DMS79 treated with DMSO at 0.1 percent for 48 hours (cell line): ENCODE measurements at regions not wholly inside any gene's neighbourhood (a gene's known extent, or its start where the extent isn't known, plus 50 kb on each side); places are given as distances from the start of the nearest gene placed in this dataset.

Experiments used
- DNase-seq: peaks from one replicate; lab custom pipeline; 2025; lab: John Stamatoyannopoulos, UW

DNA sequence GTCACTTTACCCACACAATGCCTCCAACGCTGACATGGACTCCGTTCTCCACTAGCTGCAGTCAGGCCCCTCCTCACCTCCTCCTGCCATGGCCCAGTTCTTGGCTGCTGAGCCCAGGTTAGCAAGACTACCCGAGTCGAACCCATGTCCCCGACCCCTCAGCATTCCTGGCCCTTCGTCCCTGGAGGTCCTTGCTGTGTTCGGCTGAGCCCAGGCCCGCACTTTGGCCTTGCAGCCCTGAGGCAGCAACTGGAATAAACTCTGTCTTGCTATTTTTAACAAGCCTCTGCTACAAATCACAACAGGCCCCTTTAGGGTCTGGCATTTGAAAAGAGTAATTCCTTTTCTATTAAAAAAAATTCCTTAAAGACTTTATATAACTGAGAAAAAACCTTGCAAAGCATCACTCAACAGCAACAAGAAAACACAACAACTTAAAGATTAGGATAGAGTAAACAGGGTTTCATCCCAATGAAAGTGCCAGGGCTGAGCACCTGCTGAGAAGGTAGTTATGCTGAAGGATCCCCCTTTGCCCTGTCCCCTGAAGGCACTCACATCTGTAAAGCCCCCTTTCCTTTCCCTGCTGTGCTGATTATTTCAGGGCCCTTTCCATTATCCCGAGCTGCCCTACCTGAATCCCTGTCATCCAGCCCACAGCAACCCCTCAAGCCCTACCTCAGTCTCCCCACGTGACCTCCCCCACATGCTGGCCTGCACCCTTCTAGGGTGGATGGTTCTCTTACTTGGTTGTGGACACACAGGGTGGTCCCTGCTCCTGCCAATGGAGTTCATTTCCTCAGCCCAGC, 120.0 kb upstream of the SNTG2 start:
- DNase-seq, result no peak

DNA sequence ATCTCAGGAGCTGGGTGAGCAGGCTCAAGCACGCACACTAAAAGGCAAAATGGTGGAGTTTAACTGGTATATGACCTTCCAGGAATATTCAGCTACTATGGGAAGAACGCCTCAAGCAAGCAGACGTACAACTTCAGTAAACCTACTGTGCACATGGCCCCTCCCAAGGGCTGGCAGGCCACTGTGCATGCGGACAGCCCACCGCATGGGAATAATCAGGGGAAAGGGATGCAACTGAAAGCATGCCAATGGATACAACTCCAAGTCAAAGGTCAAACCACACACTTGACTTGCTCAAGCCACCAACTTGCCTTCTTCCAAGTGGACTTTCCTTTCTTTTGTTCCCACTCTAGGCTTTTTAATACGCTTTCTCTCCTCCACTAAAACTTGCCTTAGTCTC, 121.6 kb upstream of the SNTG2 start:
- DNase-seq, result no peak

GRCh38 chr2:824954-825353, 125.7 kb upstream of the SNTG2 start:
- DNase-seq, result no peak

- no peak for DNase-seq
Measured at GRCh38 chr2:824524-824923, 126.1 kb upstream of the SNTG2 start.

- no peak for DNase-seq
Measured at GRCh38 chr2:821546-821945, 129.1 kb upstream of the SNTG2 start.

DNA sequence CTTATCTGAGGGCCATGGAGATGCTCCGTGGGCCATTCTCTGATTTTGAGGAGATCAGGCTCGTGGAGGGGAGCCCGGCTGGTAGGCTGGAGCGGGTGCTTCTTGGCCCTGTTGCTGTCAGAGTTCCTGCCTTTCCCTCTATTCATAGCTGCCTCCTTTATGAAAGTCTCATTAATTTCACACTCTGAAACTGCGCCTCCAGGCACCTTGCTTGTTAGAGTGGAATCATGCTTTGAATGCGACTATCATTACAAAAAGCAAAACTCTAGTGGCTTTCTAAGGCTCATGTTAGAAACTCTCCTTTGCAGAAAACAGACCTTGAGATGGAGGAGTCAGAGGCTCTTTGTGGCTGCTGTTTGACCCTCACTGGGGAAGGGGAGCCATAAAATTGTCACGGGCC, 131.0 kb upstream of the SNTG2 start:
- no peak for DNase-seq

GRCh38 chr2:819121-819520, 131.5 kb upstream of the SNTG2 start:
- DNase-seq, result no peak

- DNase-seq, result no peak
Measured at GRCh38 chr2:817336-818015, 133.2 kb upstream of the SNTG2 start.

GRCh38 chr2:816278-816677, 134.4 kb upstream of the SNTG2 start:
- no peak for DNase-seq

DNA sequence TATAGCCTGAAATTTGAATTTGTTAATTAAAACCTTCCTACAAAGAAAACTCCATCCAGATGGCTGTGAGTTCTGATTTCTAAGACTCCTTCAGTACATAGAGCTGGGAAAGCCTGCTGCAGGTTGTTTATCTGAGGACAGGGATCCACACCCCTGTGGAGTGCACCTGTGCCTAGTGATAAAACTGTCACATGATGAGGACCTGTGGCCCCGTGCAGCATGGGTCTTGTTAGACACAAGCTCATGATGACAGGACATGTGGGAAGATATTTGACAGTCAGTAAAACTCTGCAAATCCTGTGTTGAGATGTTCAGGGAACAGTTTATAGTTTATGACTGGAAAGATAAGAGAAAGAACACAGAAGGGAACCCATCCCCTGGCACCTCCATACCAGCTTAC, 133.2 kb upstream of the TMEM18 start:
- no peak for DNase-seq

- no peak for DNase-seq
Measured at GRCh38 chr2:807300-807699, 130.1 kb upstream of the TMEM18 start.

DNA sequence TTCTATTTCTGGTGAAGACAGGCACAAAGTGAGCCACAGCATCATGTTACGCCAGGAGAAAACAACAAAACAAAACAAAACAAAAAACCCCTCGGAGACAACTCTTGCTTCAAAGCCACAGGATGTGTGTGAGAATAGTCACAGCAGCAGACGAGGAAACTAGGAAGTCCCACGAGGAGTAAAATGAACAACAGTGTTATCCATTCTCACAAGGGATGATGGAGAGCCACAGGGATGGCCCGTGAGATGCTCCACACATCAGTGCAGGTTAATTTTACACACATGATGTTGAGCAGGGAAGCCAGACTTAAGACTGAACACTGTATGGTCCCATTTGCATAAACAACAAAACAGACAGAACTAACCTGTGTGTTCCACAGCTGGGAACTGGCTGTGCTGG, 128.5 kb upstream of the TMEM18 start:
- no peak for DNase-seq

- DNase-seq, result no peak
Measured at GRCh38 chr2:797993-798392, 120.8 kb upstream of the TMEM18 start.

GRCh38 chr2:797556-797955, 120.3 kb upstream of the TMEM18 start:
- no peak for DNase-seq

- no peak for DNase-seq
Measured at GRCh38 chr2:796141-796985, 119.2 kb upstream of the TMEM18 start.

GRCh38 chr2:795531-796041, 118.4 kb upstream of the TMEM18 start:
- no peak for DNase-seq

- no peak for DNase-seq
Measured at GRCh38 chr2:794554-795241, 117.5 kb upstream of the TMEM18 start.

DNA sequence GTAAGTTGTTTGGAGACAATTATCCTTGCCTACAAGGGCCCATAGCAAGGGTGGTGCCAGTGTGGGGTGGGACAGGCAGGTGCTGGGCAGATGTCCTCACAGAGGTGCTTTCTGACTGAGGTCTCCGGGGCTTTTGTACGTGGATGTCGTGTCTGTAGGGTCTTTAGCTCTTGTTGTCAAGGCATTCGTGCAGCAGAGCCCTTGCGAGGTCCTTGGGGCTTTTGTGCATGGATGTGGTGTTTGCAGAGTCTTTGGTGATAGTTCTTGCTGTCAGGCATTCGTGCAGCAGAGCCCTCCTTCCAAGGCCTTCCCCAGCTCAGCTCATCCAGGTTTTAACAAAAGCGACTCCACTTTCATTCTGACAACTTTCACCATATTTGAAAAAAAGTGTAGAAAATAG, 116.0 kb upstream of the TMEM18 start:
- DNase-seq, result no peak

GRCh38 chr2:792687-793086, 115.5 kb upstream of the TMEM18 start:
- DNase-seq, result no peak

DNA sequence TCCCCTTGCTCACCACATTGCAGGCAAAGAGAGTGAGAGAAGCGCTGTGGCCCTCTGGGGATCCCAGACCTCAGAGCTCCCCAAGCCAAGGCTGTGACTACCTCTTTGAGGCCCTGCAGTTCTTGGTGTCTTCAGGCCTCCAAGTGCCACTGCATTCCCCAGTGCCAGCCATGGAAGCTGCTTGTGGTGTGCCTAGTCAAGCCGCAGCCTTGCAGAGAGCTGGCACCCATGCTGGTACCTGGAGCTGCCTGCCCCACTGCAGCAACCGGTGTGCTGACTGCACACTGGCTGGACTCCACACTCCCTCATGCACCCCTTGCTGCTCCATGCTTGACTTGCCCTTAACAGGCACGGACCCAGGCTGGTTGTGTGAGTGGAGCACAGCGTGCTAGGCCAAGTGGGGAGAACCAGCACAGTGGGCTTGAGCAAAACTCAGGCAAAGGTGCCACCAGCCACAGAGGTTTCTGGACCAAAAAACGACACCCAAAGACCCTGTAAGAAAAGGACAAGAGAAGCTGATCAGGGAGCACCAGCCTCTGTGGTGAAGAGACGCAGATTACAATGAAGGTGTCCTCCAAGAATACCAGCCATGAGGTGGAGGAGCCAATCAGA, 113.5 kb upstream of the TMEM18 start:
- DNase-seq, result no peak

- DNase-seq, result no peak
Measured at GRCh38 chr2:790081-790480, 112.9 kb upstream of the TMEM18 start.

GRCh38 chr2:789529-789928, 112.3 kb upstream of the TMEM18 start:
- no peak for DNase-seq
